OCI-LY1 (cell line): ENCODE measurements at regions not wholly inside any gene's neighbourhood (a gene's known extent, or its start where the extent isn't known, plus 50 kb on each side); places are given as distances from the start of the nearest gene placed in this dataset.

Source experiments
- EZH2 ChIP-seq: fragments of 200-600 bp; sonication (generic), shearing (Covaris generic); IDR thresholded peaks from 2 replicates; pipeline ENCODE4 v1.8.0; 2017; ENCODE audit warnings: borderline replicate concordance, mixed run types, mild to moderate bottlenecking, antibody characterized with exemption, low read length, moderate library complexity, mixed read lengths
- TF ChIP-seq, protein P1 (sequence below): fragments of 200-600 bp; sonication (generic), shearing (Covaris generic); IDR thresholded peaks from 2 replicates; pipeline ENCODE4 v1.5.1; 2017; ENCODE audit warnings: mild to moderate bottlenecking, antibody characterized with exemption, low read length, moderate library complexity, mixed read lengths

DNA sequence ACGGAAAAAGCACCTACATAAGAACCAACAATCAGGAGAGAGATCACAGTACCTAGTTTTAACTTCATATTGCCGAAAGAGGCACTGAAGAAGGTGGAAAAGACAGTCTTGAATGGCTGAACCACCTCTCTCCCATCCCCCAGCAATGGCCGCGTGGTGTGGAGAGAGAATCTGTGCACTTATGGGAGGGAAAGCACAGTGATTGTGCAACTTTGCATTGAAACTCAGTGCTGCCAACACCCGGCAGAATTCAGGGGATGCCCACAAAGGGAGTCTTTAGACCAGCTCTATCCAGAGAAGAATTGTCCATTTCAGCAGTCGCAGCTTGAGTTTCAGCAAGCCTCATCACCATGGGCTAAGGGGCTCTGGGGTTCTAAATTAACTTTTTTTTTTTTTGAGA lies 186.3 kb upstream of the USP25 start:
- TF ChIP-seq, protein P1, sequence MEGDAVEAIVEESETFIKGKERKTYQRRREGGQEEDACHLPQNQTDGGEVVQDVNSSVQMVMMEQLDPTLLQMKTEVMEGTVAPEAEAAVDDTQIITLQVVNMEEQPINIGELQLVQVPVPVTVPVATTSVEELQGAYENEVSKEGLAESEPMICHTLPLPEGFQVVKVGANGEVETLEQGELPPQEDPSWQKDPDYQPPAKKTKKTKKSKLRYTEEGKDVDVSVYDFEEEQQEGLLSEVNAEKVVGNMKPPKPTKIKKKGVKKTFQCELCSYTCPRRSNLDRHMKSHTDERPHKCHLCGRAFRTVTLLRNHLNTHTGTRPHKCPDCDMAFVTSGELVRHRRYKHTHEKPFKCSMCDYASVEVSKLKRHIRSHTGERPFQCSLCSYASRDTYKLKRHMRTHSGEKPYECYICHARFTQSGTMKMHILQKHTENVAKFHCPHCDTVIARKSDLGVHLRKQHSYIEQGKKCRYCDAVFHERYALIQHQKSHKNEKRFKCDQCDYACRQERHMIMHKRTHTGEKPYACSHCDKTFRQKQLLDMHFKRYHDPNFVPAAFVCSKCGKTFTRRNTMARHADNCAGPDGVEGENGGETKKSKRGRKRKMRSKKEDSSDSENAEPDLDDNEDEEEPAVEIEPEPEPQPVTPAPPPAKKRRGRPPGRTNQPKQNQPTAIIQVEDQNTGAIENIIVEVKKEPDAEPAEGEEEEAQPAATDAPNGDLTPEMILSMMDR, result no peak
- TF ChIP-seq EZH2, result no peak
